Hematopoietic multipotent progenitor cell treated with erythropoietin and hydrocortisone succinate and interleukin-3 and kit ligand, for 6 days (in vitro differentiated cells): ENCODE measurements at regions not wholly inside any gene's neighbourhood (a gene's known extent, or its start where the extent isn't known, plus 50 kb on each side); places are given as distances from the start of the nearest gene placed in this dataset.
"Not testable (repeated sequence)": the region's sequence is repeated elsewhere in the genome, so short reads cannot be mapped to it uniquely, and the experiment has no call there.

ENCODE experiments used
- DNase-seq: peaks from one replicate; pipeline ENCODE4 v3.0.0-alpha.2; 2015

DNA sequence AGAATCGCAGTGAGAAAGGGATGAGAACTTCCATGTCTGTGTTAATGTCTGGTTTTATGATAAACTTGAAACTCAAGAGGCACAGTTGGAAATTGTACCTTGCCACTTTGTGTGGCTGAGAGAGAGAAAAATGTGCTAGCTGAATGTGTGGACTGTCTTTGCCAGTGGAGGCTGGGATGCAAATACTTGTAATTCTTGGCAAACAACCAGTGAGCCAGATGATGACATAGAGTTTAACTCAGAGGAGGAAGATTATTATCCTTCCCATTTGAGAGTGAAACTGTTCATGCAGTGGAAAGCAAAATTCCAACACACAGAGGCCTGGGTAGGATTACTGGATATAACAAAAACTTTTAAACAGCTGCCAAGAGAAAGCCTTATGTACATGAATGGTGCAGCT, 349.1 kb upstream of the NPAP1 start:
- DNase-seq: not testable (repeated sequence)

DNA sequence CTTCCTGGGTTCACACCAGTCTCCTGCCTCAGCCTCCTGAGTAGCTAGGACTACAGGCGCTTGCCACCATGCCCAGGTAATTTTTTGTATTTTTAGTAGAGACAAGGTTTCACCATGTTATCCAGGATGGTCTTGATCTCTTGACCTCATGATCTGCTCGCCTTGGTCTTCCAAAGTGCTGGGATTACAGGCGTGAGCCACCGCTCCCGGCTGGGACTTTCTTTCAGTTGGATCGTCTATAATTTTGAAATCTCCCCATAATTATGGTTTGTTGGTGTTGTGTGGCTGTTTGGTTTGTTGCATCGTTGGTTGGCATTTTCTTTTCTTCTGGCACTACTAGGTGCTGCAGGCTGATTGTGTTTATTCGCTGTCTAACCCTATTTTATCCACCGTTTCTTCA, 343.6 kb upstream of the NPAP1 start:
- not testable (repeated sequence) for DNase-seq

GRCh38 chr15:24341876-24342275, 333.7 kb upstream of the NPAP1 start:
- DNase-seq: not testable (repeated sequence)

DNA sequence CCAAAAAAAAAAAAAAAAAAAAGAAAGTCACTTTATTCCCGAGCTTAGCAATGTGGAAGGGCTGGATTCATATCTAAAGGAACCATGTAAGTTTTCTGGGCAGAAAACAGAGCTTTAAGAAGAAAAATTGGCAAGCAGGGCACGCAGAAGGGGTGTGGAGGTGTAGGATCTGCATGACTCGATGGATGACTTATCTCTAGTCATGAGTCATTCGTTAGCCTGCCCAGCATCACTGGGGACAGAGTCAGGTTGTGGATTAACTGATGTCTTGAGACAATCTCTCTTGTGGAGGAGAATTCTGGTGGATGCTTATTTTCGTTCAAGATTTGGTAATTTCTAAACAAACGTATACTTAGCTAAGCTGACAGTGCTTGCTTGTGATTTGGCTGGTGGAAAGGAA, 322.8 kb upstream of the NPAP1 start:
- not testable (repeated sequence) for DNase-seq

DNA sequence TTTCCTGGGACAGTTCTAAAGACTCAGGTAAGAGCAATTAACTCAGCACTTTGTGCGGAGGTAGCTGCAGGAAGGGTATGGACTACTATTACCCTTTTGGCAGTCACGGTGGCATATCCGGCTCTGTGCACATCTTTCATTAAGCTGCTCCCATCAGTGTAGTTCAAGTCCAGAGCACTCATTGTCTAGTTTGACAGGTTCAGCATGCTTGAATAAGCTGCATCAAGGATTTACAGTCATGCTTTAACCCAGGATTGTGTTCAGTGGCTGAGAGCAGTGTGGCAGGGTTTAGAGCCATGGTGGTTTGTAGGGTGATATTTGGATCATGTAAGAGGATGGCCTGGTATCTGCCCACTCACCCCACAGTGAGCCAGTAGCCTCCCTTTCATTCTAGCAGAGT, 294.5 kb upstream of the NPAP1 start:
- not testable (repeated sequence) for DNase-seq

- not testable (repeated sequence) for DNase-seq
Measured at GRCh38 chr15:24385258-24385657, 290.3 kb upstream of the NPAP1 start.

DNA sequence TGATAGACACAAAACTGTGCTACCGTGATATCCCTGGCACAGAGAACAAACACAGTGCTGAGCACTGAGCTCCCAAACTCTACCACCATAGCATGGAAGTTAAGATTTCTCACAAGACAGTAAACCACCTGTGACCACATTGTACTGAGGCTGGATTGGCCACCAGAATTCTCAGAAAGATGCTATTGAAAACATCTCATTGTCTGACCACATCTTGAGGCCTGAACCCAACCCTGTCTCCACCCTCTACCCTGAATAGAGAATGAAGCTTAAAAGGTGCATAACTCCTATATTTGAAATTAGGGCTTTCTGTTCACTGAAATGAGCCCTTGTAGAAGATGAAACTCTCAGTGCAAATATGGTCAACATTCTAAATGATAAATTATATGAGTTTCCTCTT, 281.3 kb upstream of the NPAP1 start:
- no peak for DNase-seq

- not testable (repeated sequence) for DNase-seq
Measured at GRCh38 chr15:24412649-24413048, 262.9 kb upstream of the NPAP1 start.

- not testable (repeated sequence) for DNase-seq
Measured at GRCh38 chr15:24426286-24427054, 249.1 kb upstream of the NPAP1 start.

GRCh38 chr15:24427055-24427400, 248.5 kb upstream of the NPAP1 start:
- not testable (repeated sequence) for DNase-seq

DNA sequence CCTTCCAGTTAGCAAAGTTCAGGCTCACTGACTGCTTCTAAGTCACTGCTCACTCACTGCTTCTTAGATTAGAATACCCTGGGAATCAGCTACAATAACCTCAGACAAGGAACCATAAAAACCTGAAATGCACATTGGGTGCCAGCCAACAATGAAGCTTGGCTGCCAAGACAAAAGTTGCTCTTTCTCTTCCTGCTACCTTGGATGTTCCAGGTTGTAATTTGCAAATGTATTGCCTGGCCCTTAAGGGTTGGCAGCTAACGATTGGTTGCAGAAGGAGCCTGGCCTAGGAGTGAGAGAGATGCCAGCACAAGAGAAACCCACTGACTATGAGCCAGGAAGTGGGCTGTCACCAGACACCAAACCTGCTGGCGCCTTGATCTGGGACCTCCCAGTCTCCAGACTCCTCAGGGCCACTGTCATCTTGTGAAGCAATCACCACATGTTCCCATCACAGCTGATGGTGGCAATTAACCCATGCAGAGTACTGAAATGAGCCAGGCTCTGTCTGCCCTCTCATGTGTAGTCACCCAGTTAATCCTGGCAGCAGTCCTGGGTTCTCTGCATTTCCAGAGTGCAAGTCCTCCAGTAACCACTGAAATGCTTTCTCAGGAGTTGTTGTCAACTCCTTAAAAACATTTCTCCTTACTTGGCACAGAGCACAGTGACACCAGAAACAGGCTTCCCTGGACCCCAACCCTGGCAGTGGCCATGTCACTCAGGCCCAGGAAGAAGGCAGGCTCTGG, 240.3 kb upstream of the NPAP1 start:
- not testable (repeated sequence) for DNase-seq

DNA sequence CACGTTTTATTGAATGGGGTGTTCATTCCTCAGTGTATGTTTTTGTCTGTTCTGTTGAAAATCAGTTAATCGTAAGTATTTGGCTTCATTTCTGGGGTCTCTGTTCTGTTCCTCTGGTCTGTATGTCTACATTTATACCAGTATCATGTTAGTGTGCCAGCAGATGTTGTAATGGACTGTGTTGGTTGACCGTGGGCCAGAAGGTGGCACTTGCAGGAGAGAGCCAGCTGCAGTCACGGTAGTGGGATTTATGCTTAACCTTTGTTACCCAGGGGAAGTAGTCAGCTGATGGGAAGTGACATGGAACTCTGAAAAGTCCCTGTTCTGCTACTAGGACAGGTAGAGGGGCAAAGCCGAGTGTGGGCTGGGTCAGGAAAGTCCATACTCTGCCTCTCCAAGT, 238.3 kb upstream of the NPAP1 start:
- not testable (repeated sequence) for DNase-seq

GRCh38 chr15:24437735-24438134, 237.8 kb upstream of the NPAP1 start:
- not testable (repeated sequence) for DNase-seq

GRCh38 chr15:24477107-24478025, 198.2 kb upstream of the NPAP1 start:
- DNase-seq: not testable (repeated sequence)

DNA sequence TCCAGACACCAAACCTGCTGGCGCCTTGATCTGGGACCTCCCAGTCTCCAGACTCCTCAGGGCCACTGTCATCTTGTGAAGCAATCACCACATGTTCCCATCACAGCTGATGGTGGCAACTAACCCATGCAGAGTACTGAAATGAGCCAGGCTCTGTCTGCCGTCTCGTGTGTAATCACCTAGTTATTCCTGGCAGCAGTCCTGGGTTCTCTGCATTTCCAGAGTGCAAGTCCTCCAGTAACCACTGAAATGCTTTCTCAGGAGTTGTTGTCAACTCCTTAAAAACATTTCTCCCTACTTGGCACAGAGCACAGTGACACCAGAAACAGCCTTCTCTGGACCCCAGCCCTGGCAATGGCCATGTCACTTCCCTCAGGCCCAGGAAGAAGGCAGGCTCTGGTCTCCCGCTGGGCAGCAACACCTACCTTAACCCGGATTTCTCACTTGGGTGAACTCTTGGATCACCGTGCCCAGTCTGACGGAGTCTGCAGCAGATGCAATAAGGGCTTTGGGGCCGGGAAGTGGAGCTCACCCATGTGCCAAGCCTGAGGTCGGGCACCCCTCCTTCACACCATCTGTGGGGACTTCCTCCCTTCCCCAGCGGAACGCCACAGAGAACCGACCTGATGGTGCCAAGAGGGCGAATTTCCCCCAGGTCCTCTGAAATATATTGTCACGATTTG, 189.5 kb upstream of the NPAP1 start:
- not testable (repeated sequence) for DNase-seq

DNA sequence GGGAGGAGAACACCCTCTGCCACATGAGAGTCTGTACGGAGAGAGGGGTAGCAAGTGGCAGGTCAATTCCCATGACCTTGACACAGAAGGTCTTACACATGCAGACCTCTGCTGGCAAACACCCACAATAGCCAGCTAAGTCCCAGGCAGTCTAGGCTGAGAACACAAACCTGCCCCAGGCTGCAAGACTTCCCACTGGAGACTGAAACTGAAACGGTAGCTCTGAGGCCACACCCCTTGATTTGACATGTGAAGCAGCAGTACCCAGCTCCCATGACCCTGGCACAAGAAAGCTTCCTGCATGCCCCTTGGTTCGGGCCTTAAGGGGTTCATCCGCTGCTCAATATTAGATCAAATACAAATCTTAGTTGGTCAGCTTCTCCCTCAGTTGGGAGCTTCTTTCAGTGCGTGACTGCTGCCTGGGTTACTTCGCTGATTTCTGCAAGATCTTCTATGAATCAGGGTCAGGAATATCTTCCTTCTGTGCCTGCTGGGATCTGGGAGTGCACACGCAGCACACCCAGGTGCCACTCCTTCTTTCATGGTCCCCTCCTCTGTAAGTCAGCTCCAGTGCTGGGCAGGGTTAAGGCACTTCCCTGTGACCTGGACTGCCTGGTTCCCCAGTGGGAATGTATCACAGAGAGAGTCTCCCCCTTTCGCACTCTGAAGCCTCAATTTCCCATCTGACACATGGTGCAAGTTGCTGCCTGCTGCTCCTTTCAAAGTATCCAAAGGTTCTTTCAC, 187.2 kb upstream of the NPAP1 start:
- DNase-seq: not testable (repeated sequence)

- DNase-seq: not testable (repeated sequence)
Measured at GRCh38 chr15:24505216-24505615, 170.4 kb upstream of the NPAP1 start.

- not testable (repeated sequence) for DNase-seq
Measured at GRCh38 chr15:24509714-24510113, 165.9 kb upstream of the NPAP1 start.

- not testable (repeated sequence) for DNase-seq
Measured at GRCh38 chr15:24511598-24511997, 164.0 kb upstream of the NPAP1 start.

- not testable (repeated sequence) for DNase-seq
Measured at GRCh38 chr15:24518772-24519171, 156.8 kb upstream of the NPAP1 start.

DNA sequence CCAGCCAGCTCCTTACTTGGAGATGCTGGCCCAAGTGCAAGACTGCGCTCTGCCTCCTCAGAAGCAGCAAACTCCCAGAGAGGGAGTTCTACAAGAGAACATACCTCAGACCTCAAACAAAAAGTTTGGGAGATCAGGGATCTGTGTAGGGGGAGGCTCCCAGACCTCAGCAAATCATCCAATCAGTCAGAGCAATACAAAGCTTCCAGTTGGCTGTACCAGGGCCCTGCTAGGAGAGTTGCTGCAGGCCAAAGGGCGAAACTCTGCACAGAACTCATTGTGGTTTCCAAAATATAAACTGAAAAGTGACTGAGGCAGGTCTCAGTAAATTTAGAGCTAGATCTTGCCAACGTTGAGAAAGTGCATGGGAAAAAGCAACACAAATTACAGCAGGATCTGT, 144.3 kb upstream of the NPAP1 start:
- DNase-seq: not testable (repeated sequence)

DNA sequence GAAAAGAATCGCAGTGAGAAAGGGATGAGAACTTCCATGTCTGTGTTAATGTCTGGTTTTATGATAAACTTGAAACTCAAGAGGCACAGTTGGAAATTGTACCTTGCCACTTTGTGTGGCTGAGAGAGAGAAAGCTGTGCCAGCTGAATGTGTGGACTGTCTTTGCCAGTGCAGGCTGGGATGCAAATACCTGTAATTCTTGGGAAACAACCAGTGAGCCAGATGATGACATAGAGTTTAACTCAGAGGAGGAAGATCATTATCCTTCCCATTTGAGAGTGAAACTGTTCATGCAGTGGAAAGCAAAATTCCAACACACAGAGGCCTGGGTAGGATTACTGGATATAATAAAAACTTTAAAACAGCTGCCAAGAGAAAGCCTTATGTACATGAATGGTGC, 141.5 kb upstream of the NPAP1 start:
- not testable (repeated sequence) for DNase-seq
